ENCODE measurements at regions not wholly inside any gene's neighbourhood (a gene's known extent, or its start where the extent isn't known, plus 50 kb on each side); places are given as distances from the start of the nearest gene placed in this dataset.

- TF ChIP-seq, protein P1, sequence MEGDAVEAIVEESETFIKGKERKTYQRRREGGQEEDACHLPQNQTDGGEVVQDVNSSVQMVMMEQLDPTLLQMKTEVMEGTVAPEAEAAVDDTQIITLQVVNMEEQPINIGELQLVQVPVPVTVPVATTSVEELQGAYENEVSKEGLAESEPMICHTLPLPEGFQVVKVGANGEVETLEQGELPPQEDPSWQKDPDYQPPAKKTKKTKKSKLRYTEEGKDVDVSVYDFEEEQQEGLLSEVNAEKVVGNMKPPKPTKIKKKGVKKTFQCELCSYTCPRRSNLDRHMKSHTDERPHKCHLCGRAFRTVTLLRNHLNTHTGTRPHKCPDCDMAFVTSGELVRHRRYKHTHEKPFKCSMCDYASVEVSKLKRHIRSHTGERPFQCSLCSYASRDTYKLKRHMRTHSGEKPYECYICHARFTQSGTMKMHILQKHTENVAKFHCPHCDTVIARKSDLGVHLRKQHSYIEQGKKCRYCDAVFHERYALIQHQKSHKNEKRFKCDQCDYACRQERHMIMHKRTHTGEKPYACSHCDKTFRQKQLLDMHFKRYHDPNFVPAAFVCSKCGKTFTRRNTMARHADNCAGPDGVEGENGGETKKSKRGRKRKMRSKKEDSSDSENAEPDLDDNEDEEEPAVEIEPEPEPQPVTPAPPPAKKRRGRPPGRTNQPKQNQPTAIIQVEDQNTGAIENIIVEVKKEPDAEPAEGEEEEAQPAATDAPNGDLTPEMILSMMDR (conservative IDR thresholded peaks at IDR 0.05; ENCODE audit: low read depth in 2 of 2): no peak
- TF ChIP-seq EZH2 (IDR thresholded peaks at IDR 0.05; ENCODE audit: low read depth, unreplicated experiment): no peak
- TF ChIP-seq STAT1 (IDR thresholded peaks at IDR 0.05; ENCODE audit: unreplicated experiment): no peak
Observed at GRCh38 chr5:12335938-12336337, 431.7 kb upstream of the CTNND2 start.

Data from GM23338 (cell line).